ENCODE measurements at regions not wholly inside any gene's neighbourhood (a gene's known extent, or its start where the extent isn't known, plus 50 kb on each side); places are given as distances from the start of the nearest gene placed in this dataset.
"Not testable (repeated sequence)": the region's sequence is repeated elsewhere in the genome, so short reads cannot be mapped to it uniquely, and the experiment has no call there.

DNA sequence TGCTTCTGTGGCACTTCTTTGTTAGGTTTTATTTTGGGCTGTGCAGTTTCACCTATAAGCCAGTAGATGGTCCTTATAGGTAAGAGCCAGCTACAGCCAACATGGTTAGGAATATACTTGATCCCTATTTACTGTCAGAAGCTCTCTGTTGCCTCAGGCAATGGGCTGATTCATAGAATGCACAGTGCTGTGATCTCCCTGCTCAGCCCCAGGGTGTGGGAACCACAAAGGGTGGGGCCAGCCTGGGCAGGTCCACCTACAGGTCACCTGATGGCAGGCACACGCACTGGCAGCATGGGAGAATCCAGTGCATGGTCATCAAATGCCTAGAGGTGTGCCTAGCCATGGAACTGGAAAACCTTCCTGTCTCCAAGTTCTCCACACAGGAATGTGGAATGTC lies 191.9 kb downstream of the MOXD1 start:
- Histone ChIP-seq H3K27me3 (no peaks in the 10 kb centered on the region), H3K36me3 (no peaks in the 10 kb centered on the region), H3K9me3 (peaks cover 13% of the 10 kb centered on the region), H3K4me3 (no peak overlapping the region)
- DNase-seq, result no peak

DNA sequence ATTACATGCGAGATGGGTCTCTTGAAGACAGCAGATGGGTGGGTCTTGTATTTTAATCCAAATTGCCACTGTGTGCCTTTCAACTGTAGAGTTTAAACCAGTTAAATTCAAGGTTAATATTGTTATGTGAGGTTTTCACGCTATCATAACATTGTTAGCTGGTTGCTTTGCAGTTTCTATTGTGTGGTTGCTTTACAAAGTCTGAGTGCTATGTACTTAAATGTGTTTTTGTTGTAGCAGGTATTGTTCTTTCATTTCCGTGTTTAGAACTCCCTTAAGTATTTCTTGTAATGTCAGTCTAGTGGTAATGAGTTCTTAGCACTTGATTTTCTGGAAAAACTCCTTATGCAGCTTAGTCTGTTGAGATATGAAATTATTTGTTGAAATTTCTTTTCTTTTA lies 193.3 kb downstream of the MOXD1 start:
- Histone ChIP-seq H3K9me3 (peaks cover 13% of the 10 kb centered on the region), H3K27me3 (no peaks in the 10 kb centered on the region), H3K36me3 (no peaks in the 10 kb centered on the region), H3K4me3 (no peak overlapping the region)
- no peak for DNase-seq

DNA sequence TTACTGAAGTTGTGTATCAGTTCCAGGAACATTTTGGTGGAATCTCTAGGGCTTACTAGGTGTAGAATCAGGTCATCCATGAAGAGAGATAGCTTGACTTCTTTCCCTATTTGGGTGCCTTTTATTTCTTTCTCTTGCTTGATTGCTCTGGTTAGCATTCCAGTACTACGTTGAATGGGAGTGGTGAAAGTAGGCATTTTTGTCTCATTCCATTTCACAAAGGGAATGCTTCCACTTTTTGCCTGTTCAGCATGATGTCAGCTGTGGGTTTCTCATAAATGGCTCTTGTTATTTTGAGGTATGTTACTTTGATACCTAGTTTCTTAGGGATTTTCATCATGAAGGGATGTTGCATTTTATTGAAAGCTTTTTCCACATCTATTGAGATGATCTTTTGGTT lies 195.3 kb downstream of the MOXD1 start:
- Histone ChIP-seq H3K36me3 (no peaks in the 10 kb centered on the region), H3K4me3 (no peak overlapping the region), H3K27me3 (no peaks in the 10 kb centered on the region), H3K9me3 (peaks cover 13% of the 10 kb centered on the region)
- no peak for DNase-seq

DNA sequence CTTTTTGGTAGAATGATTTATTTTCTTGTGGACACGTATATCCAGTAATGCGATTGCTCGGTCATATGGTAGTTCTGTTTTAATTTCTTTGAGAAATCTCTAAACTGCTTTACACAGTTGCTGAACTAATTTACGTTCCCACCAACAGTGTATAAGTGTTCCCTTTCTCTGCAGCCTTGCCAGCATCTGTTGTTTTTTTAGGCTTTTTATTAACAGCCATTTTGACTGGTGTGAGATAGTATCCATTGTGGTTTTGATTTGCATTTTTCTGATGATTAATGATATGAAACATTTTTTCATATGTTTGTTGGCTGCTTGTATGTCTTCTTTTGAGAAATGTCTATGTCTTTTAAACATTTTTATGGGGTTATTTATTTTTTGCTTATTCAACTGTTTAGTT lies 196.7 kb downstream of the MOXD1 start:
- no peak for DNase-seq
- Histone ChIP-seq H3K36me3 (no peaks in the 10 kb centered on the region), H3K4me3 (no peak overlapping the region), H3K27me3 (no peaks in the 10 kb centered on the region), H3K9me3 (peaks cover 13% of the 10 kb centered on the region)

DNA sequence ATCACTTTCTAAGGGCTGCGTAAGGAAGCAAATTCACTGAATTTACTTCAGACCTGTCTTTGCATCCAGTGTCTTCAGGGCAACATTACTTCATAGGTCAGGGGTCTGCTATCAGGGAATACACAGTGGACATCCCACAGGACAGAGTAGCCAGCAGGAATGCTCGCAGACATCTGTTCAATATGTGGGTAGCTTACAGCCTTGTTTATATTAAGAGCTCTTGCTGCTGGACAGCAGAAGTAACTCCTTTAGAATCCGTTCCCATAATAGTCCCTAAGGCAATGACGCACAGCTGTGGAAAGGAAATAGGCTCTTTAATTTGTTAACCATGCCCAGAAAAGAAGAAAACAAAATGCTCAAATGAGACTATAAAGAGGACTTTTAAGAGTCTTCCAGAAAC lies 198.7 kb downstream of the MOXD1 start:
- H3K4me3 ChIP-seq, result no peak overlapping the region
- no peaks in the 10 kb centered on the region for H3K27me3 ChIP-seq
- H3K36me3 ChIP-seq, result no peaks in the 10 kb centered on the region
- H3K9me3 ChIP-seq, result peaks cover 5% of the 10 kb centered on the region; the same call in 1 of the 2 replicates
- peak; percentile 67 for DNase-seq

DNA sequence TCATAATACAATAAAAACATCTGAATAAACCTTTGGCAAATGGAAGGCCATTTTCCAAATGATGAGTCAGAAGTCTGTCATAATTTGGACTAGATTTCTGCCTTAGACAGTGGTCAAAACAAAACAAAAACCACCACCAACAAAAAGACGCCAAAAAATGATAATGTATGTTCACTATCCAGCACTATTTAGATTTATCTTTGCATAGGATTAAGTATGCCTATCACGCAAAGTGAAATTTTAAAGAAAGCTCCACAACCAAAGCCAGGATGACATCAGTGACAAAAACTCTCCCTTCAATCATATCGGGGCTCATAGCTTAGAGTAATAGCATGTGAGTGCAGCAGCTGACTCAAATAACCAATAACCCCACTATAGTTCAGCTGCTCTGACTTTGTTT lies 201.9 kb downstream of the MOXD1 start:
- H3K9me3 ChIP-seq, result no peaks in the 10 kb centered on the region
- H3K36me3 ChIP-seq, result no peaks in the 10 kb centered on the region
- H3K4me3 ChIP-seq, result no peak overlapping the region
- DNase-seq, result peak; percentile 61
- no peaks in the 10 kb centered on the region for H3K27me3 ChIP-seq

DNA sequence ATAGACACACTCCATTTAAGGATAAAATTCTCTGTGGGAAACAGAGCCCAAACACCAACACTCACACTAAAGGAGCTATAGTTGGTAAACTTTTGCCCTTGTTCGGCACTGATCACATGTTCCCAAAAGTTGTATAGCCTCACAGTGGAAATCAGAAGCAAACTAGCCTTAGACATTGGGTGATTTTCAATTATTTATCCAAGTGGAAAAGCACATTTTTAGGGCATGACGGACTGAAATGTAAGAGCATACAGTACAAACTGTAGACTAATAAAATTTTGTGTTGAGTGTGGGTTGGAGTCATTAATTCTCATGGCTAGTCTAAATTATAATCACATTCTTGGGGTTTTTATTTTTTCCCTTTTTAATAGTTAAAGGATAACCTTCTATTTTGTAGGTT lies 202.4 kb downstream of the MOXD1 start:
- Histone ChIP-seq H3K9me3 (no peaks in the 10 kb centered on the region), H3K36me3 (no peaks in the 10 kb centered on the region), H3K27me3 (no peaks in the 10 kb centered on the region), H3K4me3 (no peak overlapping the region)
- DNase-seq, result peak; percentile 28

DNA sequence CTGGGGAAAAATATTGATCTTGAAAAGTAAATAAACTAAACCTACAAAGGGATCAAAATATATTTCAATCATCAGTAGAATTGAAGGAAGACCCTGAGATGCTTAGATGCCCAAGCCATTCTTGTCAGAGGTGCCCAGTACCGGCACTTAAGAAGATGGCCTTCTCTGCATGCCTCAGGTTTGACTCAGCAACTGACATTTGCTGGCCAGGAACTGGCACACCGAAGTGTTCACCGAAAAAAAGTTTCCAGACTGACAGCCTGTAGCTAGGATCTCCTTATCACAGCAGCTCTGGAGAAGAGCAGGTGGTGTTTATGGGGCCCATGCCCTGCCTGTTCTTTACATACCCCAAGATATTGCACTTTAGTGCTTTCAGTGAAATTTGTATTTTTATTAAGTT lies 203.2 kb downstream of the MOXD1 start:
- Histone ChIP-seq H3K4me3 (no peak overlapping the region), H3K9me3 (no peaks in the 10 kb centered on the region), H3K36me3 (no peaks in the 10 kb centered on the region), H3K27me3 (no peaks in the 10 kb centered on the region)
- peak; percentile 79 for DNase-seq

DNA sequence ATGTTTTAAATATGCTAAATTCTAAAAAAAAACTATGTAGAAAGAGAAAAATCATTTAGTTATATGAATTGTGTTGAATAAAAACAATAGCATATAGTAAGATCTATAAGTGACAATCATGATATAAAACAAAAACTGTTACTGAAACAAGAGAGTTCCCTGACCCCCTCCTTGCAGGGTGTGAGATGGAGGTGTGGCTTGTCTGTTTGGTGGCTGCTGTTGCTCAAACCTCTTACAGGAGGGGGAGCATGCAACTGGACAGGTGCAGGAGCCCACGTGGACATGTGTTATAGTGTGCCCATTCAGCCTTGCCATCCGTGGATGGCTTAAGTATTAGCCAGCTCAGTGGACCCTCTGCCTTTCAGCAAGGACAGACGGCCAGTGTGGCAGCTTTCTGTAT lies 206.7 kb downstream of the MOXD1 start:
- no peak overlapping the region for H3K4me3 ChIP-seq
- no peak for DNase-seq
- H3K36me3 ChIP-seq, result no peaks in the 10 kb centered on the region
- H3K9me3 ChIP-seq, result no peaks in the 10 kb centered on the region
- no peaks in the 10 kb centered on the region for H3K27me3 ChIP-seq

DNA sequence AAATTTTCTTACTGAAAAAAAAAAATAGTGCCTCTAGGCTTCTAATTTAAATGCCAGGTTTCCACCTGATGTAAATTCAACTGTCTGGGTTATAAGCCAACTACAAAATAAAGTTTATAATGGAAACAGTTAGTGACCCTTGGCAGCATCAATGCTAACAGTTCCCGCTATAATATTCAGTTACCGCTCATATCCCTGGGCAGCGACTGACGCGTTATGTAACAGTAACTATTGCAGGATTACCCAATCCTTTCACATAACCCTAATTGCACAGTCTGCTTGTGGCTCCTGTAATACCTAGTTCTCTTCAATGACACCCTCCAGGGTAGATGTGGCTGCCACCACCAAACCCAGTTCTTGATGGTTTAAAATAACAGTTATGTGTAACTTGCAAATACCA lies 208.6 kb downstream of the MOXD1 start:
- Histone ChIP-seq H3K36me3 (no peaks in the 10 kb centered on the region), H3K27me3 (no peaks in the 10 kb centered on the region), H3K4me3 (no peak overlapping the region), H3K9me3 (no peaks in the 10 kb centered on the region)
- peak; percentile 36 for DNase-seq

DNA sequence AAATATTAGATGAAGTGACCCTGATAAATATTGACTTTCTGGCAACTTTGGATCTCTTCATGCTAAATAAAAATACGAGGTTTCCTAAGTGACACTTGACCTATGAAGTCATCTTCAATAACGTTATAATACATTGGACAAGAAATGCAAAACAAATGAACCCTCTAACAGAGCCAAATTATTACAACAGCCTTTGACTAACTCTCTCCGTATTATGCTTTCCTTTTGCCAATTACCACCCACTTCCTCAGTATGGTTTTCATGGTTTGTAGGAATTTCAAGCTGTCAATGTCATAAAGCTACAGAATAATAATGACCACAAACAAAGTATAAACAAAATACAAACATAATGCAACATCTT lies 210.5 kb downstream of the MOXD1 start:
- DNase-seq, result no peak
- Histone ChIP-seq H3K4me3 (no peak overlapping the region), H3K27me3 (no peaks in the 10 kb centered on the region)

DNA sequence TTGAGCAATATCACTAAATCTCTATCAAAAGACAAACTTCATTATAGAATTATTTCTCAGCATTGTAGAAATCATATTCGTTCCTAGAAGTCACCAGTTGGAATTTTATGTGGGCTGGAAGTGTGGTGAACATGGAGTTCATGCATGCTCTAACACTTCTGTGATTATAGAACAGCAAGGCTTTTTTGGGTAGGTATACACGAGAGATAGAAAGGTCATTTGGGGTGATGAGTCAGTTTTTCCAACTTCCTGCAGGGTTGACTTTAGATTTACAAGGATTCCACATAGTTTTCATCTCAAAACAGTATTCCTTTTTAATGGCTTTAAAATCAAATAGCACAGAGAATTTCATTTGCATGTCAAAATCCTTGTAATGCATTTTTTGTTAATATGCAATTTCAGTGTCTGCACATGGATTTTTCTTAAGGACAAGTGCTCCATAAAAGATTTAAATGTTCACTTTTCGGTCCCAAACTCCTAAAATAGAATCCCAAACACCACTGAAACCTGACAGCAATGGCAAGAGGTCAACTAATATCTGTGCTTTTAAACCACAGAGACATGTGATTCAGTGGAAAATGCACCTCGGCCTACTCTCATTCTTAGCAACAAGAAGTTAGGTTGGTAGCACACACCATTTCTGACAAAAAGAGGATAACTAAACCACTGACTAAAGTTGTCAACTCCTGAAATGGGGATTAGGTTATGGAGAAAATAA lies 211.0 kb downstream of the MOXD1 start:
- H3K4me3 ChIP-seq, result no peak overlapping the region
- DNase-seq, result no peak
- no peaks in the 10 kb centered on the region for H3K9me3 ChIP-seq
- no peaks in the 10 kb centered on the region for H3K36me3 ChIP-seq
- H3K27me3 ChIP-seq, result no peaks in the 10 kb centered on the region

More for the DNA sequence above, 210.5 kb downstream of the MOXD1 start:
- H3K9me3 ChIP-seq, result no peaks in the 10 kb centered on the region
- no peaks in the 10 kb centered on the region for H3K36me3 ChIP-seq

DNA sequence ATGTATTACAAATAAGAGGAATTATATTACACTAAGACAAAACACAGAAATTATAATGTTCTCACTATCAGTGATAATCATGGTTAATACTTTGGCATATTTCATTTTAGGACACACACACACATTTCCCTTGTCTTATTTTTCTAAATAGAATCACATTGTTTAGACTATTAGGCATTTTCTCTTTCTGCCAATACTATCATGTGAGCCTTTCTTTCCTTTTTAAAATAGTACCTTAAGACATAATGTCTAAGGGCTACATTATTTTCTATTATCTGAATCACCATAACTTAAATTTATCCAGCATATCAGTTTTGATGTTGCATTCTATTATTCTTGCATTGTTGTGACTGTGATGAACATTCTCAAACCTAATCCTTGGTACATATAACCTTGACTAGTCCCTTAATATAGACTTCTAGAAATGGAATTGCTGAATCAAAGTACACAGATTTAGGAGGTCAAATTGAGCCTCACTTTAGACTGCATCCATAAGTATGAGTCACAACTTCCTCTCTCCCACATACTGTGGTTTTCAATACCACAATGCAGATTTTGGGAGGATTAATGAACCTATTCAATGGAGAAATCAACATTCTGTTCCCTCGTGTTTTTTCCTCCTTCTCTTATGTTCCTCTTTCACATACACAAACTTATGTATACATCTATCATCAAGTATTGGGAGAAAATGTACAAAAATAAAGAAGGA lies 212.6 kb downstream of the MOXD1 start:
- Histone ChIP-seq H3K36me3 (no peaks in the 10 kb centered on the region), H3K9me3 (peaks cover 5% of the 10 kb centered on the region), H3K4me3 (no peak overlapping the region), H3K27me3 (no peaks in the 10 kb centered on the region)
- DNase-seq, result no peak

DNA sequence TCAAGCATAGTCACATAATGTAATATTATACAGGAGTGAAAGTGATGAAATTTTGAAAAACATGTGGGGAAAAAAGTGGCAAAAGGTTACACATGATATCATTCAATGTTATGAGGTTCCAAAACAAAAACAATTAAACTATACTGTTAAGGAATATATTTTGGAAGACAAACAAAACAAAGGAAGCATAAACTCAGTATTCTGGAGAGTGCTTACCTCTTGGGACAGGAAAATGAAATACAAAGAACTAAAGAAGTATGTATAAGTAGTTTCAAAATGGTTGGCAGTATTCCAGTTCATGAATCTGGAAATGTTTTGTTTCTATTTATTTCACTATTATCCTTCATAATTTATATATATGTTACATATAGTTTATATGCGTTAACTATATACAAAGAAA lies 213.5 kb downstream of the MOXD1 start:
- no peak overlapping the region for H3K4me3 ChIP-seq
- peaks cover 5% of the 10 kb centered on the region for H3K9me3 ChIP-seq
- no peak for DNase-seq
- no peaks in the 10 kb centered on the region for H3K27me3 ChIP-seq
- no peaks in the 10 kb centered on the region for H3K36me3 ChIP-seq

DNA sequence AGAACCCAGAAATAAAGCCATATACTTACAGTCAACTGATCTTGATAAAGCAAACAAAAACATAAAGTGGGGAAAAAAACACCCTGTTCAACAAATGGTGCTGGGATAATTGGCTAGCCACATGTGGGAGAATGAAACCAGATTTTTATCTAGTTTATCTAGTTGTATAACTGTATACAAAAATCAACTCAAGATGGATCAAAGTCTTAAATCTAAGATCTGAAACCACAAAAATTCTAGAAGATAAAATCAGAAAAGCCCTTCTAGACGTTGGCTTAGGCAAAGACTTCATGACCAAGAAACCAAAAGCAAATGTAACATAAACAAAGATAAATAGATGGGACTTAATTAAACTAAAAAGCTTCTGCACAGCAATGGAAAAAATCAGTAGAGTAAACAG lies 216.3 kb downstream of the MOXD1 start:
- H3K27me3 ChIP-seq, DNase-seq, H3K4me3 ChIP-seq, H3K36me3 ChIP-seq: not testable (repeated sequence)
- H3K9me3 ChIP-seq, result peaks cover 12% of the 10 kb centered on the region

DNA sequence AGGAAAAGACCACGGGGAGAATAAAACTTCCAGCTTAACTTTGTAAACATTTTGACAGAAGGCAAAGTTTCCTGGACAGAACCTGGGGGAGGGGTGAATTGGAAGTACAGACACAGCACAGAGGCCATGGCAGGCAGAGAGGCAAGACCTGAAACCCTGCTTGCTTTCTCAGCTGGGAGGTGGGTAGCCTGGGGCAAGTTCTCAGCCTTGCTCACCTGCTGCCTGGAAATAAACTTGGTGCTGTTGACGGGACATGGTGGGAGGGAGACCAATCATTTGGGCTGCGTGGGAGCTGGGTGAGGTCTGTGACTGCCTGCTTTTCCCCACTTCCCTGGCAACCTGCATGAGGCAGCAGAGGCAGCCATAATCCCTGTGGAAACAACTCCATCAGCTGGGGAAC lies 221.3 kb downstream of the MOXD1 start:
- Histone ChIP-seq H3K36me3 (no peaks in the 10 kb centered on the region), H3K27me3 (no peaks in the 10 kb centered on the region), H3K9me3 (peaks cover 27% of the 10 kb centered on the region), H3K4me3 (no peak overlapping the region)
- DNase-seq, result no peak

DNA sequence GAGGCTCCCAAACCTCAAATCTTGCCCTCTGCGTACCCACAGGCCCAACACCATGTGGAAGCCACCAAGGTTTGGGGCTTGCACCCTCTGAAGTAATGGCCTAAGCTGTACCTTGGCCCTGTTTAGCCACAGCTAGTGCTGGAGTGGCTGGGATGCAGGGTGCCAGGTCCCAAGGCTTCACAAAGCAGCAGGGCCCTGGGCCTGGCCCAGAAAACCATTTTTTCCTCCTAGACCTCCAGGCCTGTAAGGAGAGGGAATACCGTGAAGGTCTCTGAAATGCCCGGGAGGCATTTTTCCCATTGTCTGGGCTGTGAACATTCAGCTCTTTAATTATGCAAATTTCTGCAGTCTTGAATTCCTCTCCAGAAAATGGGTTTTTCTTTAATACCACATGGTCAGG lies 223.7 kb upstream of the CCN2 start:
- no peak for DNase-seq
- H3K4me3 ChIP-seq, result no peak overlapping the region
- no peaks in the 10 kb centered on the region for H3K27me3 ChIP-seq
- peaks cover 32% of the 10 kb centered on the region for H3K9me3 ChIP-seq
- H3K36me3 ChIP-seq, result no peaks in the 10 kb centered on the region

DNA sequence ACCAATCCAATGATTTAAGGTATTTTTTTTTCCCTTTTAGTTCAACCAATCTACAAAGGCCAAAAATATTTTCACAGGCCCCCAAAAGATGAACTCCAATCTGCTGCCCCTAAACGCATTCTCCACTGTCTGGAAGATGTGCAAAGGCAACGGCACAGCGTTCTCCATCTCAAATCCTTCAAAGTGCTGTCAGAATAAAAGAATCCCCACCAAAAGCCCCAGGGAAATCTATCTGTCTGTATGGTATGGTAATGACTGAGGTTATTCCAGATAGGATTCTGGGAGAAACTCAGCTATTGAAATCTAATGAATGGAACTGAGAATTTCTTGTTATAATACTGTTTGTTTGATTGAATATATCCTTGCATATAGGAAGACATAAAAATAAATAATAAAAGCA lies 217.8 kb upstream of the CCN2 start:
- peaks cover 24% of the 10 kb centered on the region for H3K9me3 ChIP-seq
- no peak for DNase-seq
- H3K27me3 ChIP-seq, result no peaks in the 10 kb centered on the region
- H3K36me3 ChIP-seq, result 0 out of 2 replicates have a peak, but pooled peaks cover 3% of the 10 kb centered on the region
- no peak overlapping the region for H3K4me3 ChIP-seq

Measured in MG63 (cell line).